Stimulated activated CD4-positive, alpha-beta T cell treated with anti-CD3 and anti-CD28 coated beads, Interleukin-4, amount 100 ng/mL, for 24 hours (primary cell): ENCODE measurements at regions not wholly inside any gene's neighbourhood (a gene's known extent, or its start where the extent isn't known, plus 50 kb on each side); places are given as distances from the start of the nearest gene placed in this dataset.

Source experiments
- DNase-seq: peaks from one replicate; pipeline ENCODE4 v3.0.0-alpha.2; 2020

DNA sequence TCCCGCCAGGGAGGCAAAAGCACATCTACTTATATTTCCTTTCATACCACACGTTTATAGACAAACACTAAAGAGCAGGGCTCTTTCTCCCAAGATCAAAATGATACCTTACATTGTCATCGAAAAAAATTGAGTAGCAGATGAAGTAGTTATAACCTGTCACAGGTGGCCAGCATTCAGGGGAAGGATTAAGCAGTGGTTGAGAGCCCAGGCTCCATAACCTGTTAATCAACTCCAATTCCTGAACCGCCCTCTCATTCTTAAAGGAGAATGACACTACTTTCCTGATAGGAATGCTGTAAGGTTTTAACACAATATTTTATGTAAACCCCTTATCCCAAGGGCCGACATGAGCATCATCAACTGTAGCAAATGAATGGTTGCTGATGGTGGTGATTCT, 268.9 kb upstream of the KCNIP4 start:
- no peak for DNase-seq

- no peak for DNase-seq
These were observed 267.7 kb upstream of the KCNIP4 start for GRCh38 chr4:22216278-22216677.

- no peak for DNase-seq
These were observed 266.5 kb upstream of the KCNIP4 start for GRCh38 chr4:22215084-22215483.

DNA sequence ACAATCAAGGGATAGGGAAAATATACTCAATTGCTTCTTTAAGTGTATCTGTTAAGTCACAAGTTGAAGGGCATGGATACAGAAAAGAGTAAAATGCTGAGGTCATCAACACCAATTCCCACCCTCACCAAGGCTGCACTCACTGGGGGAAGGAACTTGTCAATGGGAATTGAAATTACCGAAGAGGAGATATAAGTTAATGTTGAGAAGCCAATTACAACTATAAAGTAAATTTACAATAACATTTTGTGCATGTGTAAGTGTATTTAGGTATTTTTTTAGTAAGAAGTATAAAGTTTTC, 255.1 kb upstream of the KCNIP4 start:
- DNase-seq, result no peak

- no peak for DNase-seq
These were observed 254.6 kb upstream of the KCNIP4 start for GRCh38 chr4:22202975-22203710.

DNA sequence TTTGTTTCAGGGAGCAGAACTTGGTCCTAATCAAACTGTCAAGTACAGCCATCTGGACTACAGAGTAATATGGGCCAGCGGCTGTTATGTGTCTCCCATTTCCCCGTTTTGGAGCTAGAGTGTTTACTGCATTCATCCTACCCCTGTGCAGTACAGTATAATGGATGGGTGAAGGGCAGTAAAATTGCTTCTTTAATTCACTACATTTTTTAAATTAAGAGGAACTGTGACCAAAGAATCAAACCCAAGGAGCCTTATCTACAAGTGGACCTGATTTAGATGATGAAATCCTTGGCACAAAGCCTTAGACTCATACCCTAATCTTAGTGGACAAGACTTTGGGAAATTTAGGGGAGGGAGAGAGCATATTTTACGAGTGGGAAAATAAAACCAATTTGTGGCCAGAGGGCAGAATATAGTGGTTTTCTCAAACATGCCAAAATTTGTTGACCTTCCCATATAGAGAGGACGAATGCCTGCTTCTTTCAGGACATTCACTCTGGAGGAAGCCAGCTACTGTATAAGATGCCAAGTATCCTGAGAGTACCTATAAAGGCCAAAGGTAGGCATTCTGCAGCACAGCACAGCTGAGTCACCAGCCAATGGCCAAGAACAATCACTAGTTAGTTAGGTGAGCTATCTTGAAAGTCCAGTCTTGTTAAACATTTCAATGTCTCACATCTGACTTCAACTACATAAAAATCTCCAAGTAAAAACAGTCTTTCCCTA, 253.8 kb upstream of the KCNIP4 start:
- DNase-seq, result no peak

- no peak for DNase-seq
These were observed 252.7 kb upstream of the KCNIP4 start for GRCh38 chr4:22201256-22201655.

DNA sequence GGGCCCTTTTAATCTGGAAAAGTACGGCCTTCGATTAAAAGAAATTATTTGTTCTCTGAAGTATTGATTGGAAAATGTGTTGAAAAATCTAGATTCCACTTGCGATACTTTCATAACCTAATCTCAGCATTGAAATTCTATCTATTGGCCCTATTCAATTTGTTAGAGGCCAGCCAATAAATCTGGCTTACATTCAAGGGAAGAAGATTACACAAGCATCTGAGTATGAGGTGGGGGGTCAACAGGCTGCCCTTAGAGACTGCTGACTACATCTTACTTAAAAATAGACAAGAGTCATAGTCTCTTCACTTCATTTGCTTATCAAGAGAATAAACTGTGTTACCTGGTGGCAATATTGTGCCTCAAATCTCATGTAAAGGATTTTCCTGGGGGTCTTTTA, 248.0 kb upstream of the KCNIP4 start:
- no peak for DNase-seq

- no peak for DNase-seq
These were observed 243.5 kb upstream of the KCNIP4 start for GRCh38 chr4:22192084-22192511.

GRCh38 chr4:22191565-22191964, 243.0 kb upstream of the KCNIP4 start:
- DNase-seq, result no peak

DNA sequence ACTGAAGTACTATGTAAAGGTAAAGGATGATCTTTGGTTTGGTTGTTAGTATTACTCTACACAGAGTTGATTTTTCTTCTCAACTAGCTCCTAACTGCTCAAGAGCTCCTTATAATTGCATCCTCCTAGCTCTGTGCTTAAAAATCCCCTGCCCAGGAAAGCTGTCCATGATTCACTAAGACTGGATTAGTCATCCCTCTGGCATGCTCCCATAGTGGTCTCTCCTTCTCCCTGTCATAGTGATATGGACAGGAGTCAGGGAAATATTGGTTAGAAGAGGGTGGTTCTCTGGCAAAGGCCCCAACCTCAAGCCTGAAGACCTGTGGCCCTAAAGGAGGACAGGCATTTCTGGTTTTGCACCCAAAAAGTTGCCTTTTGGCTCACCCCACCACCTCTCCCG, 242.3 kb upstream of the KCNIP4 start:
- no peak for DNase-seq

DNA sequence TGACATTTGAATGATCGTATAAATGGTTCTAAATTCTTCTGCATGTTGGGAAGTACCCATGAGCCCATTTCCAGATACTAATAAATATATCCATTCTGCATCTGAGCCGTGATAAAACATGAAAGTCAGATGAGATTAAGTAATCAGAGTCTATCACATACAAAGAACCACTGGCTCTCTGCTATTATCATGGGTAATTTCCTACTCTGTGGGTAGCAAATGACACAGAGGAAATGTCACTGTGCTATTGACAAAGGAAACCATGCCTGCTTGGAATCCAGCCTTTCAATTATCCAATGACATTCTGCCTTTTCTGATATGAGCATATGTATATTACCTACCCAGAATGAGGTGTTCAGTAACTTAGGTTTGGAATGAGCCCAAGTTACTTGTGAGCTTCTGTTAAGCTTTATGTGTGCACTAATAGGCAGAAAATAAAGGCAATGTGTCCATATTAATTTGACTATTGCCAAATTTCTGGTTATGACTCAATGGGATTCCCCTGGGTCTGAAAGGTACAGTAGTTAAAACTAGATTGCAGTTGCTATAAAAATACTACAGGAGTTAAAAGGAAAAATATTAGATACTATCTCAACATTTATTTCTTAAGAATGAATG, 238.7 kb upstream of the KCNIP4 start:
- DNase-seq, result no peak

GRCh38 chr4:22181736-22182135, 233.2 kb upstream of the KCNIP4 start:
- DNase-seq, result no peak

DNA sequence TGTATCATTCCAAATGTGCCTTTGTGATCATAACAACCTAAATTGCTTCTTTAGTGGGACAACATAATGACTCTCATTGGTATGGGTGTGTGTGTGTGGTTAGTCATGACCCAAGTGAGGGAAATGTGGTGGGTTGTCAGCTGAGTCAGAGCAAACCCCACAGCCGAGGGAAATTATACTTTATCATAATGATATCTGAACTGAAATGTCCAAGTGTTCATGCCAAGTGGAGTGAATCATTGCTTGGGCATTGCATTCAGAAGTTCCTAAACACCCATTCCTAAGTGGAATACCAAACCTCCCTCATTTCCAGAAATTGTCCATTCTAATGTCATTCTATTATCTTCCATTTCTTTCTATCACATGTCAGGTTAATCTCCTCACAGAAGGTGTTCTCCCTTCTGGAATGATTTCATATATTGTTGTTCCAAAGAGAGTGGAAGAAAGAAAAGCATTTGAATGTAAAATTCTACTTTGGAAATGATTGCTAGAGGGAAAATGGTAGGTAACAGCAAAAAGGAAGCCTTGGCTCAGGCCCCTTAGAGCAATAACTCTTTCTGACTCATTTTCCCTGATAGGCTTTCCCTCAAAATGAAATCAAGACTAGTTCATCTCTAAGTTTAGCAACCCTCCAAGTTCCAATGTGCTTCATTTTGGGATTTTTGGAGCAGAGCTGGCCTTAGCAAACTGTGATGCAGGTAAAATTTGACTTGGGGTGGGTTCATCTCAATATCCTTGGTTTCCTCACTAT, 230.7 kb upstream of the KCNIP4 start:
- no peak for DNase-seq

DNA sequence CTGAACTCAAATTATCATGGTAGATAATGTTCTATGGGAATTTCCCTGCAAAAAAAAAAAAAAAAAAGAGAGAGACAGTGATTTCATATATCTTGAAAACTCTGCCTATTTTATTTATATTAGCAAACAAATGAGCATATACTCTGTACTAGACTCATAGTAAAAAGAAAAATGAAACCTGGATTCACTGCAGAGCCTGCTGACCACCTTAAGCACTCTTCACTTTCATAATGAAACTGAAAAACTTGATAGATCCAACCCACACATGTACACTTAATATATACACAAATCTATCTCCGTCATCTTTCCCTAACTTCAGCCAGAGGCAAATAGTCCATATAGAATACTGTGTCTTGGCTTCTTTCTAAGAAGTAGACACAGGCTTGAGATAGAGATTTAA, 226.1 kb upstream of the KCNIP4 start:
- no peak for DNase-seq

GRCh38 chr4:22170353-22170752, 221.8 kb upstream of the KCNIP4 start:
- no peak for DNase-seq

DNA sequence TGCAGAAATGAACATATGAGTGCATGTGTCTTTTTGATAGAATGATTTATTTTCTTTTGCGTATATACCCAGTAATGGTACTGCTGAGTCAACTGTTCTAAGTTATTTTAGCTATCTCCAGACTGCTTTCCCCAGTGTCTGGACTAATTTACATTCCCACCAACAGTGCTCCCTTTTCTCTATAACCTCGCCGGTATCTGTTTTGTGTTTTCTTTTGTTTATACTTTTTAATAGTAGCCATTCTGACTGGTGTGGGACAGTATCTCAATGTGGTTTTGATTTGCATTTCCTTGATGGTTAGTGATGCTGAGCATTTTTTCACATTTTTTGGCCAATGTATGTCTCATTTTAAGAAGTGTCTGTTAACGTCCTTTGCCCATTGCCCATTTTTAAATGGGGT, 218.6 kb upstream of the KCNIP4 start:
- DNase-seq, result no peak

GRCh38 chr4:22162454-22162853, 213.9 kb upstream of the KCNIP4 start:
- no peak for DNase-seq

- no peak for DNase-seq
These were observed 182.2 kb upstream of the KCNIP4 start for GRCh38 chr4:22130741-22131140.

DNA sequence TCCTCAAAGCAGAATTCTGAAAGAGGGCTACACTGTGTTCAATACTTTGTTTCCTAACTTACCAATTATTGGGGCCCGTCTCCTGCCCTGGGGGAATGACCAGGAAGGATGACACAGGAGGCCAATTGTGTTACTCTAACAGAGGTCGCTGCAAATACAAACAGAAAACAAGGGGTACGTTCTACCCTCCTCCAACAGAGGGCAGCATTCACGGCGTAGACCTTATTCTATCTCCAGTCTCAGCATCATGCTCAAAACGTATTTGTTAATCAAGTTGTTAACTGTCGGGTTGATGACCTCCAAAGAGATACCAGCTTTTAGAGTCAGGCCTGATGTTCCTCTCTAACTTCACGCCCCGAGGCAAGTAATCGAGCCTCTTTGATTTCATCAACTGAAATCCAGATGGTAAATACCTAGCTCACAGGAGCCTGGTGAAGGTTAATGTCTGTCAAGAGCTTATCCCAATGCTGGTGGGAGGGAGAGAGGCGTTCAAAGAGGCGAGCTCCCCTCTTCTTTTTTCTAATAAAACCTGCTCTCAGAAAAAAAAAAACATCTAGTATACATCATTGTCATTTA, 181.0 kb upstream of the KCNIP4 start:
- no peak for DNase-seq

DNA sequence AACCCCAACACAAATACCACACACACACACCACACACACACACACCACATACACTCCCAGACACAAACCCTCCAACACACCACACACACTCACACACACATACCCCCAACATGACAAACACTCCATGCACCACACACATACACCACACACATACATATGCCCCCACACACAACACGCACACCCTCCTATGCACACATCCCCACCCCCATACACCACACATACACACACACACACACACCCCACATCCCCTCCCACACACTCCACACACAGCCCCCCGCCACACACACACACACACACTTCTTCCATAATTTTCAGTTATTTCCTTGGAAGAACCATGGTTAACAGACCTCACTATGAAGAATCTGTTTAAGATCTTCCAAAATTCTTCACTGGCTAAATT, 173.5 kb upstream of the KCNIP4 start:
- DNase-seq, result no peak

DNA sequence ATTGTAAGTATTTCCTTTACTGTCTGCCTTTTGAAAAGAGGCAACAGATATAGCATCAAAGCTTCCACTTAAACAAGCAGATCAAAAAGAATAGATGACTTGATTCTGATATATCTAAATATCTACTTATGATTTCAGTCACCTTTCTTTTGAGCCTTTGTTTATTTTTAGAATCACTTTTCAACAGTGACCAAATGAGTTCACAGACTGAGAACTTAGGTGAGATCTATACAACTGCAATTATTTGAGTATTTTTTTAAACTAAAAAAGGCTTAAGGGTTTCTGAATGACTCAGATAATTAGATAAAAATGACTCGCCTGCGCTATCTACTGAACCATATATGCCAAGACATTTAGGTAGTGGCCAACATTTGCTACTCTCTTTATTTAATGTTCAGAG, 166.7 kb upstream of the KCNIP4 start:
- DNase-seq, result no peak

DNA sequence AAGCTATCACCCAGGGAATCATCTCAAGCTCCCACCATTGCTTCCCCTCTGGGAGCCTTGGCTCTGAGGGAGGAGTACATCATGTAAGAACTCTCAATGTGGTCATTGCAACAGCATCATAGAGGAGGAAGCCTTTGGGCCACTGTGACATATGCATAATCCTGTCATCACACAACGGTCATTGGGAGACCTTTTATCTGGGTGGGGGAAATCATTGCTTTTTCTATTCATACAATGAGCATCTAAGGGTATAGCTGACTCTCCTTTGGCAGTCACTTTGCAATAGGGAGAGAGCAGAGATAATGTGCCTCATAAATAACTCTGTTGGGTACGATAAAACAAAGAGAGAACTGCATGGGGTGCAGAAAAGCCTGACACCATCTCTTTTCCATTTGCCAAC, 155.2 kb upstream of the KCNIP4 start:
- no peak for DNase-seq
